ENCODE measurements at regions not wholly inside any gene's neighbourhood (a gene's known extent, or its start where the extent isn't known, plus 50 kb on each side); places are given as distances from the start of the nearest gene placed in this dataset.

DNA sequence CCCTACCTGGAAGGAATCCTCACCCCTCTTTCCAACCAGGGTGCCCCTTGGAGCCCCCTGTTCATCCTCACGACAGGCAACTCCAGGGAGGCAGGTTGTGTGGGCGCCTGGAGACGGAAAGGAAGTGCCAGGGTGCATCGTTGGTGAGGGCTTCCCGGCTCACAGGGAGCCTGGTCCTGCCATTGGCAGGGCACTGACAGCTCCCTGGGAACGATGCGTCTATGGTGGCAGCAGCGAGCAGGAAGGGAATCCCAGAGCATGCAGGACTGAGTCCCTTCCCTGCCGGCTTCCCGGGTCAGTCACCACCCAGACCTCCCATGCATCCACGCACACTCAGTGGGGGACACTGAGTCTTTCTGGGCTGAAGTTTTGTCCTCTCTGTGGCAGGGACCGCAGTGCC is 117.6 kb downstream of the INHBB start:
- no peak for ATAC-seq
- BruUV-seq (replicated peaks): no TSS peak
- Histone ChIP-seq H3K36me3 (ENCODE audit: control insufficient read depth, insufficient read depth, low read length) (no peaks in the 10 kb centered on the region), H3K27ac (ENCODE audit: extremely low read depth, low read depth, low read length) (no peak overlapping the region), H3K9ac (ENCODE audit: insufficient read depth in 1 of 2, low read depth in 2 of 2, low read length in 2 of 2) (no peak overlapping the region), H3K27me3 (ENCODE audit: control insufficient read depth in 2 of 2, insufficient read depth in 2 of 2, low read length in 2 of 2) (peaks cover 0 to 12% of the 10 kb centered on the region in 2 experiments; a peak in 2 of 5 replicates), H3K4me1 (replicated peaks in 1 of 2; ENCODE audit: control insufficient read depth in 2 of 2, insufficient read depth in 2 of 2, low read length in 2 of 2) (peaks cover 0 to 5% of the 10 kb centered on the region in 2 experiments; a peak in 2 of 5 replicates), H3K4me2 (ENCODE audit: insufficient read depth, low read length) (no peak overlapping the region), H3K79me2 (ENCODE audit: control insufficient read depth, insufficient read depth, low read length) (no peaks in the 10 kb centered on the region), H3K9me1 (ENCODE audit: control insufficient read depth, insufficient read depth, low read length) (no peaks in the 10 kb centered on the region), H3K9me3 (replicated peaks; ENCODE audit: control insufficient read depth, insufficient read depth, low read depth, low read length) (no peaks in the 10 kb centered on the region), H2AFZ (ENCODE audit: low read depth, low read length) (no peak overlapping the region), H3K4me3 (no peak overlapping the region), H4K20me1 (replicated peaks; ENCODE audit: control insufficient read depth, insufficient read depth, low read length) (no peaks in the 10 kb centered on the region)
- WGBS (ENCODE audit: insufficient coverage, low coverage, missing lambda C conversion rate): under 1% methylated on average over 12 of the region's 12 CpGs
- intact Hi-C loops (cut with micrococcal nuclease) (no loop called here), in situ Hi-C loops (cut with MboI) (no loop called here)
- POLR2A ChIA-PET: no interaction called here
- CTCF ChIA-PET (ENCODE audit: low intra/inter-chr PET ratio): no interaction called here
- no peak for DNase-seq (ENCODE audit: extremely low read depth in 1 of 4, low spot score in 3 of 4)
- no peak for FAIRE-seq
- TF ChIP-seq HMG20B (CRISPR knock-in tag; IDR thresholded peaks at IDR 0.05): no peak
- TF ChIP-seq BHLHE40 (IDR thresholded peaks at IDR 0.05; ENCODE audit: low read length): no peak
- TF ChIP-seq, protein P1, sequence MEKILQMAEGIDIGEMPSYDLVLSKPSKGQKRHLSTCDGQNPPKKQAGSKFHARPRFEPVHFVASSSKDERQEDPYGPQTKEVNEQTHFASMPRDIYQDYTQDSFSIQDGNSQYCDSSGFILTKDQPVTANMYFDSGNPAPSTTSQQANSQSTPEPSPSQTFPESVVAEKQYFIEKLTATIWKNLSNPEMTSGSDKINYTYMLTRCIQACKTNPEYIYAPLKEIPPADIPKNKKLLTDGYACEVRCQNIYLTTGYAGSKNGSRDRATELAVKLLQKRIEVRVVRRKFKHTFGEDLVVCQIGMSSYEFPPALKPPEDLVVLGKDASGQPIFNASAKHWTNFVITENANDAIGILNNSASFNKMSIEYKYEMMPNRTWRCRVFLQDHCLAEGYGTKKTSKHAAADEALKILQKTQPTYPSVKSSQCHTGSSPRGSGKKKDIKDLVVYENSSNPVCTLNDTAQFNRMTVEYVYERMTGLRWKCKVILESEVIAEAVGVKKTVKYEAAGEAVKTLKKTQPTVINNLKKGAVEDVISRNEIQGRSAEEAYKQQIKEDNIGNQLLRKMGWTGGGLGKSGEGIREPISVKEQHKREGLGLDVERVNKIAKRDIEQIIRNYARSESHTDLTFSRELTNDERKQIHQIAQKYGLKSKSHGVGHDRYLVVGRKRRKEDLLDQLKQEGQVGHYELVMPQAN (IDR thresholded peaks at IDR 0.05; ENCODE audit: borderline replicate concordance): no peak
- TF ChIP-seq CHD4 (IDR thresholded peaks at IDR 0.05; ENCODE audit: insufficient read depth, insufficient replicate concordance, low read depth, low read length, poor library complexity, severe bottlenecking): no peak
- TF ChIP-seq, protein P2, sequence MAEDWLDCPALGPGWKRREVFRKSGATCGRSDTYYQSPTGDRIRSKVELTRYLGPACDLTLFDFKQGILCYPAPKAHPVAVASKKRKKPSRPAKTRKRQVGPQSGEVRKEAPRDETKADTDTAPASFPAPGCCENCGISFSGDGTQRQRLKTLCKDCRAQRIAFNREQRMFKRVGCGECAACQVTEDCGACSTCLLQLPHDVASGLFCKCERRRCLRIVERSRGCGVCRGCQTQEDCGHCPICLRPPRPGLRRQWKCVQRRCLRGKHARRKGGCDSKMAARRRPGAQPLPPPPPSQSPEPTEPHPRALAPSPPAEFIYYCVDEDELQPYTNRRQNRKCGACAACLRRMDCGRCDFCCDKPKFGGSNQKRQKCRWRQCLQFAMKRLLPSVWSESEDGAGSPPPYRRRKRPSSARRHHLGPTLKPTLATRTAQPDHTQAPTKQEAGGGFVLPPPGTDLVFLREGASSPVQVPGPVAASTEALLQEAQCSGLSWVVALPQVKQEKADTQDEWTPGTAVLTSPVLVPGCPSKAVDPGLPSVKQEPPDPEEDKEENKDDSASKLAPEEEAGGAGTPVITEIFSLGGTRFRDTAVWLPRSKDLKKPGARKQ (CRISPR knock-in tag; IDR thresholded peaks at IDR 0.05): no peak
- TF ChIP-seq, protein P3, sequence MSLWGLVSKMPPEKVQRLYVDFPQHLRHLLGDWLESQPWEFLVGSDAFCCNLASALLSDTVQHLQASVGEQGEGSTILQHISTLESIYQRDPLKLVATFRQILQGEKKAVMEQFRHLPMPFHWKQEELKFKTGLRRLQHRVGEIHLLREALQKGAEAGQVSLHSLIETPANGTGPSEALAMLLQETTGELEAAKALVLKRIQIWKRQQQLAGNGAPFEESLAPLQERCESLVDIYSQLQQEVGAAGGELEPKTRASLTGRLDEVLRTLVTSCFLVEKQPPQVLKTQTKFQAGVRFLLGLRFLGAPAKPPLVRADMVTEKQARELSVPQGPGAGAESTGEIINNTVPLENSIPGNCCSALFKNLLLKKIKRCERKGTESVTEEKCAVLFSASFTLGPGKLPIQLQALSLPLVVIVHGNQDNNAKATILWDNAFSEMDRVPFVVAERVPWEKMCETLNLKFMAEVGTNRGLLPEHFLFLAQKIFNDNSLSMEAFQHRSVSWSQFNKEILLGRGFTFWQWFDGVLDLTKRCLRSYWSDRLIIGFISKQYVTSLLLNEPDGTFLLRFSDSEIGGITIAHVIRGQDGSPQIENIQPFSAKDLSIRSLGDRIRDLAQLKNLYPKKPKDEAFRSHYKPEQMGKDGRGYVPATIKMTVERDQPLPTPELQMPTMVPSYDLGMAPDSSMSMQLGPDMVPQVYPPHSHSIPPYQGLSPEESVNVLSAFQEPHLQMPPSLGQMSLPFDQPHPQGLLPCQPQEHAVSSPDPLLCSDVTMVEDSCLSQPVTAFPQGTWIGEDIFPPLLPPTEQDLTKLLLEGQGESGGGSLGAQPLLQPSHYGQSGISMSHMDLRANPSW (CRISPR knock-in tag; IDR thresholded peaks at IDR 0.05): no peak
- TF ChIP-seq SRSF3 (IDR thresholded peaks at IDR 0.05; ENCODE audit: insufficient read depth, low read length): no peak
- TF ChIP-seq ZKSCAN3 (CRISPR knock-in tag; IDR thresholded peaks at IDR 0.05): no peak
- TF ChIP-seq NR2C2 (CRISPR knock-in tag; IDR thresholded peaks at IDR 0.05): no peak
- no peak for TF ChIP-seq NR2C2 (tag; IDR thresholded peaks at IDR 0.05)
- TF ChIP-seq ZNF12 (CRISPR knock-in tag; IDR thresholded peaks at IDR 0.05): no peak
- no peak for TF ChIP-seq ZKSCAN8 (CRISPR knock-in tag; IDR thresholded peaks at IDR 0.05)
- no peak for TF ChIP-seq KLF10 (CRISPR knock-in tag; IDR thresholded peaks at IDR 0.05)
- TF ChIP-seq, protein P4, sequence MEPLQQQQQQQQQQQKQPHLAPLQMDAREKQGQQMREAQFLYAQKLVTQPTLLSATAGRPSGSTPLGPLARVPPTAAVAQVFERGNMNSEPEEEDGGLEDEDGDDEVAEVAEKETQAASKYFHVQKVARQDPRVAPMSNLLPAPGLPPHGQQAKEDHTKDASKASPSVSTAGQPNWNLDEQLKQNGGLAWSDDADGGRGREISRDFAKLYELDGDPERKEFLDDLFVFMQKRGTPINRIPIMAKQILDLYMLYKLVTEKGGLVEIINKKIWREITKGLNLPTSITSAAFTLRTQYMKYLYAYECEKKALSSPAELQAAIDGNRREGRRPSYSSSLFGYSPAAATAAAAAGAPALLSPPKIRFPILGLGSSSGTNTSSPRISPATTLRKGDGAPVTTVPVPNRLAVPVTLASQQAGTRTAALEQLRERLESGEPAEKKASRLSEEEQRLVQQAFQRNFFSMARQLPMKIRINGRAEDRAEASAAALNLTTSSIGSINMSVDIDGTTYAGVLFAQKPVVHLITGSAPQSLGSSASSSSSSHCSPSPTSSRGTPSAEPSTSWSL (CRISPR knock-in tag; IDR thresholded peaks at IDR 0.05; ENCODE audit: borderline replicate concordance): no peak
- TF ChIP-seq EP400 (IDR thresholded peaks at IDR 0.05): no peak
- no peak for TF ChIP-seq CBX1 (IDR thresholded peaks at IDR 0.05; ENCODE audit: low read depth)
- TF ChIP-seq ZNF384 (IDR thresholded peaks at IDR 0.05; ENCODE audit: low read depth, low read length): no peak
